PFSK-1 (cell line): ENCODE measurements at regions not wholly inside any gene's neighbourhood (a gene's known extent, or its start where the extent isn't known, plus 50 kb on each side); places are given as distances from the start of the nearest gene placed in this dataset.

ENCODE experiments used
- FOXP2 ChIP-seq: optimal IDR thresholded peaks from 2 replicates; pipeline ENCODE3; 2011; ENCODE audit warnings: borderline replicate concordance, control low read depth, inconsistent platforms; ENCODE audit not compliant: insufficient read depth; ENCODE audit errors: extremely low read length, extremely low read depth
- POLR2AphosphoS5 ChIP-seq: IDR thresholded peaks from 2 replicates; pipeline ENCODE4 v1.6.1; 2012; ENCODE audit warnings: low read depth, mild to moderate bottlenecking, control low read depth, low read length, moderate library complexity
- SIN3A ChIP-seq: IDR thresholded peaks from 2 replicates; pipeline ENCODE4 v1.6.1; 2012; ENCODE audit warnings: mild to moderate bottlenecking, low read length, moderate library complexity, borderline replicate concordance; ENCODE audit not compliant: insufficient read depth
- TAF1 ChIP-seq: IDR thresholded peaks from 2 replicates; pipeline ENCODE4 v1.6.1; 2012; ENCODE audit warnings: low read length, control low read depth, borderline replicate concordance; ENCODE audit not compliant: insufficient read depth
- TF ChIP-seq, protein P1 (sequence below), 2 experiments: IDR thresholded peaks; 2 replicates each; pipeline versions ENCODE4 v1.6.1 to v1.8.0; 2011 to 2012; ENCODE audit warnings: low read depth in 2 of 2, low read length in 2 of 2, control low read depth in 1 of 2, inconsistent platforms in 1 of 2, mild to moderate bottlenecking in 1 of 2, moderate library complexity in 1 of 2; ENCODE audit not compliant: insufficient read depth in 1 of 2

DNA sequence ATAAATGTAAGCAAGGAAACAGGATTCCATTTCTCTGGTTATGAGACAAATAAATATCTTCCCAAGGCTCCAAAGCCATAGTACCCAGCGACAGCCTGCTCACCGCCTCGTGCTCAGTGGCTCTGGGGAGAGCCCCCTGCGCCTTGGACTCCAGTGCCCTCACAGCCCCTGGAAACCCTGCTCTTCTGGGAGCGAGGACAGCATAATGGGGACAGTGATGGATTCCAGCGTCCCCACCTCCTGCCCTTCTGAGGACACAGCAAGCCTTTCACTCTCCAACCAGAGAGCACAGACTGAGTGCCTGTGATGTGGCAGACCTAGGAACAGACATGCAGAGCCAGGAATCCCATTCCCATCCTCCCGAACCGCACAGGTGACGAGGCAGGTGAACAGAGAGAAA is 660.8 kb downstream of the TBC1D22A start:
- no peak for TF ChIP-seq SIN3A
- TF ChIP-seq FOXP2: no peak
- no peak for TF ChIP-seq POLR2AphosphoS5
- TF ChIP-seq, protein P1, sequence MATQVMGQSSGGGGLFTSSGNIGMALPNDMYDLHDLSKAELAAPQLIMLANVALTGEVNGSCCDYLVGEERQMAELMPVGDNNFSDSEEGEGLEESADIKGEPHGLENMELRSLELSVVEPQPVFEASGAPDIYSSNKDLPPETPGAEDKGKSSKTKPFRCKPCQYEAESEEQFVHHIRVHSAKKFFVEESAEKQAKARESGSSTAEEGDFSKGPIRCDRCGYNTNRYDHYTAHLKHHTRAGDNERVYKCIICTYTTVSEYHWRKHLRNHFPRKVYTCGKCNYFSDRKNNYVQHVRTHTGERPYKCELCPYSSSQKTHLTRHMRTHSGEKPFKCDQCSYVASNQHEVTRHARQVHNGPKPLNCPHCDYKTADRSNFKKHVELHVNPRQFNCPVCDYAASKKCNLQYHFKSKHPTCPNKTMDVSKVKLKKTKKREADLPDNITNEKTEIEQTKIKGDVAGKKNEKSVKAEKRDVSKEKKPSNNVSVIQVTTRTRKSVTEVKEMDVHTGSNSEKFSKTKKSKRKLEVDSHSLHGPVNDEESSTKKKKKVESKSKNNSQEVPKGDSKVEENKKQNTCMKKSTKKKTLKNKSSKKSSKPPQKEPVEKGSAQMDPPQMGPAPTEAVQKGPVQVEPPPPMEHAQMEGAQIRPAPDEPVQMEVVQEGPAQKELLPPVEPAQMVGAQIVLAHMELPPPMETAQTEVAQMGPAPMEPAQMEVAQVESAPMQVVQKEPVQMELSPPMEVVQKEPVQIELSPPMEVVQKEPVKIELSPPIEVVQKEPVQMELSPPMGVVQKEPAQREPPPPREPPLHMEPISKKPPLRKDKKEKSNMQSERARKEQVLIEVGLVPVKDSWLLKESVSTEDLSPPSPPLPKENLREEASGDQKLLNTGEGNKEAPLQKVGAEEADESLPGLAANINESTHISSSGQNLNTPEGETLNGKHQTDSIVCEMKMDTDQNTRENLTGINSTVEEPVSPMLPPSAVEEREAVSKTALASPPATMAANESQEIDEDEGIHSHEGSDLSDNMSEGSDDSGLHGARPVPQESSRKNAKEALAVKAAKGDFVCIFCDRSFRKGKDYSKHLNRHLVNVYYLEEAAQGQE (IDR thresholded peaks at IDR 0.05; ENCODE audit: insufficient read depth in 1 of 2, low read depth in 2 of 2, low read length in 2 of 2): no peak
- no peak for TF ChIP-seq TAF1

DNA sequence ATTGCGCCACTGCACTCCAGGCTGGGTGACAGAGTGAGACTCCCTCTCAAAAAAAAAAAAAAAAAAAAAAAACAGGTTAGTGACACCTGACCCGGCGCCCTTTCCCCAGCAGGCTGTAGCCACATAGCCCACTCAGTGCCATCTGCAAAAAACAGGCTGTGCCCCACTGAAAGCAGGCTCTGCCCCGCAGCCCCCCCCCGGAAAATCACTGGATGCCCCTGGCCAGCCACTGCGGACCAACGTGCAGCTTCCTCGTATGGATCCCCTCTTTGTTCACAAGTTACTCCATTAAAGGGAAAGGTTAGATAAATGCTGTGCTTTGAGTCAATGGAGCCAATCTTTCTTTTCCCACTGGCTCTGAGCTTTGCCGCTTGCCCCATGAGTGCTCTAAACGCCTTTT is 660.3 kb downstream of the TBC1D22A start:
- TF ChIP-seq FOXP2 (no peak), TAF1 (no peak), POLR2AphosphoS5 (no peak), SIN3A (no peak)
- TF ChIP-seq, protein P1 (IDR thresholded peaks at IDR 0.05; ENCODE audit: insufficient read depth in 1 of 2, low read depth in 2 of 2, low read length in 2 of 2): no peak

DNA sequence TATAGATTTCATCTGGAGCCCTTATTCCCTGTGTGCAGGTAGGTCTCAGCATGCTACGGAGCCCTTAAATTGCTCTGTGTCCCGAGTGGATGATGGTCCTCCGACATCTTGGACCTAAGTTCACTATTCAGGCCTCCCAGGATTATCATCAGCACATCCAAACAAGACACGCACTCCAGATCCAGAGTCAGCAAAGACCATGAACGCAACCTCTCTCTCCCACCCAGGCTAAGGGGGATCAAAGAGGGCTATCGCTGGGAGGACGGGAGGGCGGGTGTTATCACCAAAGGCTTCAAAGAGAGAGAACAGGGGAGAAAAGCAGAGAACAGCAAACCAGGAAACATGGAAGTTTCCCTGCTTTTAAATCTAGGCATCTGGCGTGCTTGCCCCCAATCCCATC is 659.4 kb downstream of the TBC1D22A start:
- TF ChIP-seq POLR2AphosphoS5 (no peak), TAF1 (no peak), FOXP2 (no peak), SIN3A (no peak)
- TF ChIP-seq, protein P1 (IDR thresholded peaks at IDR 0.05; ENCODE audit: insufficient read depth in 1 of 2, low read depth in 2 of 2, low read length in 2 of 2): no peak

DNA sequence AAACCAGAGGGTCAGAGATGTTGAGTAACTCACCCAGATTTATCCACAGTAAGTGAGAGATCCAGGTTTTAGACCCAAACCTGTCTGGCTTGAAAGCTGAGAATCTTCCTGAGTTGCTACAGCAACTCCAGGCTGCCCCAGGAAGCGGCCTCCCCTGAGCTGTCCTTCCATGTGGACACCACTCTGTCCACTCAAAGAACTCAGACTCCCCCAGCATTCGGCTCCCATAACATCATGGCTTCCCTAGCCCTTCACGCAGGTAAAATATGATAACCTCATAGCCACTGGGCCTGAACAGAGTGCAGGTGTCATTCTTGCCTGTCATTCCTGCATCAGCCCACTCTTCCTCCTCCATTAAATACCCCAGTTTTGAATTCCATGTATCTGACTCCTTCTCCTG is 657.8 kb downstream of the TBC1D22A start:
- TF ChIP-seq, protein P1 (IDR thresholded peaks at IDR 0.05; ENCODE audit: insufficient read depth in 1 of 2, low read depth in 2 of 2, low read length in 2 of 2): no peak
- no peak for TF ChIP-seq TAF1
- no peak for TF ChIP-seq FOXP2
- TF ChIP-seq SIN3A: no peak

DNA sequence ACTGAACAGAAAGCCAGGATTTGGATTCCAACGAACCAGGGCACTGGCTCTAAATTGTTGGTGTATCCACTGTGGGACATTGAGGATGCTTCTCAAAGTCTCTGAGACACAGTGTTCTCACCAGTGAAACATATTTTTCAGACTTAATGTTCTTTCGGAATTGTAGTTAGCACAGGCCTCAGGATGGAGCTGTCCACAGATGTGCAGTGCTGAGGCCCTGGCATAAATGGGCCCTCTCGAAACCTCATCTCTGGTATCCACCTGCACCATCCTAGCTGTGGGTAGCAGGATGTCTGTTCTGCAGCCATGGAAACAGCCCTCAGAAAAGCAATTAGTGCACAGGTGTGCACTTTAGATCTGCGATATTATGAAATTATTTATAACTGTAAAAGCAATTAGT is 656.8 kb downstream of the TBC1D22A start:
- no peak for TF ChIP-seq FOXP2
- TF ChIP-seq, protein P1 (IDR thresholded peaks at IDR 0.05; ENCODE audit: insufficient read depth in 1 of 2, low read depth in 2 of 2, low read length in 2 of 2): peak in 1 of 2 experiments; percentile 75; a peak in 1 of 4 replicates
